ENCODE measurements at regions not wholly inside any gene's neighbourhood (a gene's known extent, or its start where the extent isn't known, plus 50 kb on each side); places are given as distances from the start of the nearest gene placed in this dataset.

GRCh38 chr4:122533841-122534240, 77.3 kb upstream of the IL2 start:
- TF ChIP-seq EZH2 (IDR thresholded peaks at IDR 0.05) = no peak
- no peak for TF ChIP-seq YY1 (IDR thresholded peaks at IDR 0.05; ENCODE audit: extremely low read depth, insufficient replicate concordance, low read depth, low read length)
- TF ChIP-seq REST (IDR thresholded peaks at IDR 0.05; ENCODE audit: low read depth) = no peak
- no peak for TF ChIP-seq CTCF (IDR thresholded peaks at IDR 0.05 in 2 of 3, conservative IDR thresholded peaks at IDR 0.05 in 1 of 3; ENCODE audit: borderline replicate concordance in 1 of 3, insufficient read depth in 1 of 3, low read depth in 2 of 3, low read length in 2 of 3)
- TF ChIP-seq POLR2A (IDR thresholded peaks at IDR 0.05; ENCODE audit: borderline replicate concordance, extremely low read depth, insufficient read depth, insufficient read length) = no peak
- TF ChIP-seq TCF7L2 (IDR thresholded peaks at IDR 0.05; ENCODE audit: borderline replicate concordance, extremely low read depth, insufficient read depth, insufficient read length) = no peak
- TF ChIP-seq CEBPB (IDR thresholded peaks at IDR 0.05; ENCODE audit: low read depth) = no peak
- TF ChIP-seq EZH2phosphoT487 (IDR thresholded peaks at IDR 0.05; ENCODE audit: borderline replicate concordance) = no peak
- TF ChIP-seq MAX (IDR thresholded peaks at IDR 0.05) = no peak
- no peak for TF ChIP-seq SIN3A (IDR thresholded peaks at IDR 0.05; ENCODE audit: low read depth)
